ENCODE measurements at regions not wholly inside any gene's neighbourhood (a gene's known extent, or its start where the extent isn't known, plus 50 kb on each side); places are given as distances from the start of the nearest gene placed in this dataset.

DNA sequence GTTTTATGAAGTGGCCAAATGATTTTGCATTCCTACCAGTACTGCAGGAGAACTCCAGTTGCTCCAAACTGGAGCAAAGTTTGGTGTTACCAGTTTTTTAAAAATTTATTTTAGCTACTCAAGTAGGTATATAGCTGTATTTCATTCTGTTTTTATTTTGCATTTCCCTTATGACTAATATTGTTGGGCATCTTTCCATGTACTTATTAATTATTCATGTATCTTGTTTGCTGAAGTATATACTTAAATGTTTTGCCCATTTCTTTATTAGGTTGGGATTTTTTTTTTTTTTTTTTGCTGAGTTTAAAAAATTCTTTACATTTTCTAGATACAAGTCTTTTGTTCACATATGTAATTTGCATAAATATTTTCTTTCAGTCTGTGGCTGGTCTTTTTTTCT is 386.6 kb upstream of the DAB2 start:
- TF ChIP-seq, protein P1, sequence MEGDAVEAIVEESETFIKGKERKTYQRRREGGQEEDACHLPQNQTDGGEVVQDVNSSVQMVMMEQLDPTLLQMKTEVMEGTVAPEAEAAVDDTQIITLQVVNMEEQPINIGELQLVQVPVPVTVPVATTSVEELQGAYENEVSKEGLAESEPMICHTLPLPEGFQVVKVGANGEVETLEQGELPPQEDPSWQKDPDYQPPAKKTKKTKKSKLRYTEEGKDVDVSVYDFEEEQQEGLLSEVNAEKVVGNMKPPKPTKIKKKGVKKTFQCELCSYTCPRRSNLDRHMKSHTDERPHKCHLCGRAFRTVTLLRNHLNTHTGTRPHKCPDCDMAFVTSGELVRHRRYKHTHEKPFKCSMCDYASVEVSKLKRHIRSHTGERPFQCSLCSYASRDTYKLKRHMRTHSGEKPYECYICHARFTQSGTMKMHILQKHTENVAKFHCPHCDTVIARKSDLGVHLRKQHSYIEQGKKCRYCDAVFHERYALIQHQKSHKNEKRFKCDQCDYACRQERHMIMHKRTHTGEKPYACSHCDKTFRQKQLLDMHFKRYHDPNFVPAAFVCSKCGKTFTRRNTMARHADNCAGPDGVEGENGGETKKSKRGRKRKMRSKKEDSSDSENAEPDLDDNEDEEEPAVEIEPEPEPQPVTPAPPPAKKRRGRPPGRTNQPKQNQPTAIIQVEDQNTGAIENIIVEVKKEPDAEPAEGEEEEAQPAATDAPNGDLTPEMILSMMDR (IDR thresholded peaks at IDR 0.05; ENCODE audit: low read depth, low read length), result no peak
- TF ChIP-seq EZH2phosphoT487 (IDR thresholded peaks at IDR 0.05; ENCODE audit: low read depth), result no peak

All from OCI-LY3 (cell line).